ENCODE measurements at regions not wholly inside any gene's neighbourhood (a gene's known extent, or its start where the extent isn't known, plus 50 kb on each side); places are given as distances from the start of the nearest gene placed in this dataset.

GRCh38 chr18:39972521-39972920 is 1982.5 kb upstream of the PIK3C3 start:
- DNase-seq: no peak
- no peaks in the 10 kb centered on the region for H3K36me3 ChIP-seq
- no peak overlapping the region for H3K27ac ChIP-seq
- no peaks in the 10 kb centered on the region for H3K9me3 ChIP-seq
- TF ChIP-seq CTCF (IDR thresholded peaks at IDR 0.05): no peak
- no peak for TF ChIP-seq POLR2AphosphoS5 (IDR thresholded peaks at IDR 0.05)
- no peak for TF ChIP-seq POLR2A (IDR thresholded peaks at IDR 0.05)
- no peak for TF ChIP-seq EP300 (IDR thresholded peaks at IDR 0.05)
- intact Hi-C loops (cut with DNase I): no loop called here
- WGBS, 2 donors: 76 to 91% methylated on average over 3 of the region's 3 CpGs
- no peaks in the 10 kb centered on the region for H3K27me3 ChIP-seq
- H3K4me3 ChIP-seq: no peak overlapping the region
- H3K4me1 ChIP-seq: no peaks in the 10 kb centered on the region

GRCh38 chr18:39969803-39970494 is 1985.1 kb upstream of the PIK3C3 start:
- Histone ChIP-seq H3K4me3 (no peak overlapping the region), H3K36me3 (no peaks in the 10 kb centered on the region), H3K9me3 (no peaks in the 10 kb centered on the region), H3K4me1 (no peaks in the 10 kb centered on the region), H3K27me3 (no peaks in the 10 kb centered on the region), H3K27ac (no peak overlapping the region)
- no peak for DNase-seq
- TF ChIP-seq CTCF (IDR thresholded peaks at IDR 0.05): no peak
- TF ChIP-seq POLR2A (IDR thresholded peaks at IDR 0.05): no peak
- TF ChIP-seq EP300 (IDR thresholded peaks at IDR 0.05): no peak
- no peak for TF ChIP-seq POLR2AphosphoS5 (IDR thresholded peaks at IDR 0.05)
- intact Hi-C loops (cut with DNase I): no loop called here
- 64 to 71% methylated on average over 2 of the region's 2 CpGs for WGBS, 2 donors

- H3K27ac ChIP-seq: no peak overlapping the region
- H3K27me3 ChIP-seq: no peaks in the 10 kb centered on the region
- H3K4me1 ChIP-seq: no peaks in the 10 kb centered on the region
- no peaks in the 10 kb centered on the region for H3K36me3 ChIP-seq
- no peak for DNase-seq
- intact Hi-C loops (cut with DNase I): no loop called here
- no peak for TF ChIP-seq EP300 (IDR thresholded peaks at IDR 0.05)
- no peak for TF ChIP-seq CTCF (IDR thresholded peaks at IDR 0.05)
- no peak for TF ChIP-seq POLR2AphosphoS5 (IDR thresholded peaks at IDR 0.05)
- TF ChIP-seq POLR2A (IDR thresholded peaks at IDR 0.05): no peak
- no peaks in the 10 kb centered on the region for H3K9me3 ChIP-seq
- WGBS, 2 donors: 51 to 57% methylated on average over 3 of the region's 3 CpGs
- H3K4me3 ChIP-seq: no peak overlapping the region
These were observed 1988.8 kb upstream of the PIK3C3 start for GRCh38 chr18:39966275-39966674.

GRCh38 chr18:39962546-39962945 is 1992.5 kb upstream of the PIK3C3 start:
- Histone ChIP-seq H3K27me3 (no peaks in the 10 kb centered on the region), H3K27ac (no peak overlapping the region), H3K4me1 (no peaks in the 10 kb centered on the region), H3K4me3 (no peak overlapping the region), H3K36me3 (no peaks in the 10 kb centered on the region), H3K9me3 (no peaks in the 10 kb centered on the region)
- intact Hi-C loops (cut with DNase I): no loop called here
- no peak for DNase-seq
- WGBS, 2 donors: 87 to 90% methylated on average over 2 of the region's 2 CpGs
- no peak for TF ChIP-seq POLR2AphosphoS5 (IDR thresholded peaks at IDR 0.05)
- TF ChIP-seq CTCF (IDR thresholded peaks at IDR 0.05): no peak
- TF ChIP-seq POLR2A (IDR thresholded peaks at IDR 0.05): no peak
- TF ChIP-seq EP300 (IDR thresholded peaks at IDR 0.05): no peak

- 92 to 93% methylated on average over 1 of the region's 1 CpG for WGBS, 2 donors
- Histone ChIP-seq H3K27ac (no peak overlapping the region), H3K4me1 (no peaks in the 10 kb centered on the region), H3K9me3 (no peaks in the 10 kb centered on the region), H3K36me3 (no peaks in the 10 kb centered on the region), H3K27me3 (no peaks in the 10 kb centered on the region), H3K4me3 (no peak overlapping the region)
- intact Hi-C loops (cut with DNase I): no loop called here
- TF ChIP-seq POLR2A (IDR thresholded peaks at IDR 0.05): no peak
- no peak for TF ChIP-seq CTCF (IDR thresholded peaks at IDR 0.05)
- no peak for TF ChIP-seq POLR2AphosphoS5 (IDR thresholded peaks at IDR 0.05)
- TF ChIP-seq EP300 (IDR thresholded peaks at IDR 0.05): no peak
- no peak for DNase-seq
These were observed 1994.5 kb upstream of the PIK3C3 start for GRCh38 chr18:39960550-39960949.

Data from sigmoid colon (tissue), 6 donors.